Smooth muscle cell (in vitro differentiated cells): ENCODE measurements at regions not wholly inside any gene's neighbourhood (a gene's known extent, or its start where the extent isn't known, plus 50 kb on each side); places are given as distances from the start of the nearest gene placed in this dataset.

Source experiments
- DNase-seq: peaks from one replicate; lab custom pipeline; 2025; ENCODE audit not compliant: unreplicated experiment; lab: John Stamatoyannopoulos, UW
- H2AFZ ChIP-seq: fragments of 200-600 bp; sonication (generic); 2 replicates; pipeline ENCODE4 v1.6.0; 2016; ENCODE audit warnings: antibody characterized with exemption, low read depth, mild to moderate bottlenecking
- H3F3A ChIP-seq: fragments of 200-600 bp; sonication (generic); 2 replicates; pipeline ENCODE4 v1.6.0; 2017; ENCODE audit warnings: antibody characterized with exemption, low read depth
- H3K27ac ChIP-seq: fragments of 200-600 bp; sonication (generic); 2 replicates; pipeline ENCODE4 v1.5.1; 2016; ENCODE audit warnings: low read depth, mild to moderate bottlenecking
- H3K27me3 ChIP-seq: fragments of 200-600 bp; sonication (generic); 2 replicates; pipeline ENCODE4 v1.6.1; 2016; ENCODE audit warnings: low read depth, mild to moderate bottlenecking
- H3K36me3 ChIP-seq: fragments of 200-600 bp; sonication (generic); 2 replicates; pipeline ENCODE4 v1.5.1; 2016; ENCODE audit warnings: low read depth
- H3K4me1 ChIP-seq: fragments of 200-600 bp; sonication (generic); 2 replicates; pipeline ENCODE4 v1.5.1; 2016; ENCODE audit warnings: low read depth
- H3K4me2 ChIP-seq: fragments of 200-600 bp; sonication (generic); 2 replicates; pipeline ENCODE4 v1.6.0; 2016; ENCODE audit warnings: mild to moderate bottlenecking
- H3K4me3 ChIP-seq: fragments of 200-600 bp; sonication (generic); 2 replicates; pipeline ENCODE4 v1.5.1; 2016; ENCODE audit warnings: mild to moderate bottlenecking
- H3K79me2 ChIP-seq: fragments of 200-600 bp; sonication (generic); 2 replicates; pipeline ENCODE4 v1.6.0; 2016; ENCODE audit warnings: low read depth, mild to moderate bottlenecking
- H3K9ac ChIP-seq: fragments of 200-600 bp; sonication (generic); 2 replicates; pipeline ENCODE4 v1.6.0; 2016; ENCODE audit warnings: low read depth
- H3K9me3 ChIP-seq: fragments of 200-600 bp; sonication (generic); replicated peaks from 2 replicates; pipeline ENCODE4 v1.5.1; 2016; ENCODE audit warnings: low read depth
- H4K20me1 ChIP-seq: fragments of 200-600 bp; sonication (generic); 2 replicates; pipeline ENCODE4 v1.6.0; 2016; ENCODE audit warnings: low read depth
- WGBS: methylation state at CpG from one replicate; pipeline ENCODE4 v1.1.7; 2016; ENCODE audit warnings: low lambda C conversion rate; 5-methylcytosine and 5-hydroxymethylcytosine counted together
- TF ChIP-seq, protein P1 (sequence below): fragments of 200-600 bp; sonication (generic); IDR thresholded peaks from 2 replicates; pipeline ENCODE4 v1.5.1; 2017; ENCODE audit warnings: borderline replicate concordance, mild to moderate bottlenecking, antibody characterized with exemption; ENCODE audit not compliant: insufficient read depth, poor library complexity, severe bottlenecking

DNA sequence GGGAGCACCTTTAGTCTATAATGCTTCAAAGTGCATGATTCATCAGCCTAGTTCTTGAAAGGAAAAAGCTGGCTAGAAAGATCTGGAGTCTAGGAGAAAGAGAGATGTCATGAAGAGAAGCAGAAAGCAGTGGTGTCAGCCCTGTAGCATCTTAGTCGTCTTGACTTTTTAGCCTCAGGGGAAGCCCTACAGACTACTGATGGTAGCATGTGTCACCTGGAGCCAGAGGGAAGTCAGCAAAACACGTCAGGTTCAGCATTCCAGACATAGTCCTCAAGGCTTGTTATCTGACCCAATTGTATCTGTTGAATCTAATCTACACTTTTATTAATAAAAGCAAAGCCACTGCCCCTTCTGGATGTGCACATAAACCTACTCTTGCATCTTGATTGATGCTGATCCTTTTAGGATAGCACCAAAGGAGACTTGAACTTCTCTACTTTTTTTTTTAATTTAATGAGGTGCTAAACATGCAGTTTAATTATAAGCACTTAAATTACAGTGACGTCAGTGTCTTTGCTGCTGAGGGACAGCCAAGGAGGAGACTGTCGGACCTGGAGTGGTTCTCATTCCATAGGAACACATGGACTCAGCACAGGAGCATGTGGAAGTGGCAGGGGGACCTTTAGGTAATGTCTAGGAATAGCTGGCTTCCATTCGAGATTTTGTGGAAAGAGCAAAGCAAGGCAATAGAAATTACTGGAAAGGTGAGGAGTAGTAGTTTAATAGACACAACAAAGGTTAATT is 525.5 kb upstream of the SGCG start:
- WGBS: 53% methylated on average over 5 of the region's 5 CpGs
- no peaks in the 10 kb centered on the region for H4K20me1 ChIP-seq
- no peaks in the 10 kb centered on the region for H3K9me3 ChIP-seq
- no peak overlapping the region for H2AFZ ChIP-seq
- no peaks in the 10 kb centered on the region for H3K36me3 ChIP-seq
- TF ChIP-seq, protein P1, sequence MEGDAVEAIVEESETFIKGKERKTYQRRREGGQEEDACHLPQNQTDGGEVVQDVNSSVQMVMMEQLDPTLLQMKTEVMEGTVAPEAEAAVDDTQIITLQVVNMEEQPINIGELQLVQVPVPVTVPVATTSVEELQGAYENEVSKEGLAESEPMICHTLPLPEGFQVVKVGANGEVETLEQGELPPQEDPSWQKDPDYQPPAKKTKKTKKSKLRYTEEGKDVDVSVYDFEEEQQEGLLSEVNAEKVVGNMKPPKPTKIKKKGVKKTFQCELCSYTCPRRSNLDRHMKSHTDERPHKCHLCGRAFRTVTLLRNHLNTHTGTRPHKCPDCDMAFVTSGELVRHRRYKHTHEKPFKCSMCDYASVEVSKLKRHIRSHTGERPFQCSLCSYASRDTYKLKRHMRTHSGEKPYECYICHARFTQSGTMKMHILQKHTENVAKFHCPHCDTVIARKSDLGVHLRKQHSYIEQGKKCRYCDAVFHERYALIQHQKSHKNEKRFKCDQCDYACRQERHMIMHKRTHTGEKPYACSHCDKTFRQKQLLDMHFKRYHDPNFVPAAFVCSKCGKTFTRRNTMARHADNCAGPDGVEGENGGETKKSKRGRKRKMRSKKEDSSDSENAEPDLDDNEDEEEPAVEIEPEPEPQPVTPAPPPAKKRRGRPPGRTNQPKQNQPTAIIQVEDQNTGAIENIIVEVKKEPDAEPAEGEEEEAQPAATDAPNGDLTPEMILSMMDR: no peak
- H3K27me3 ChIP-seq: no peaks in the 10 kb centered on the region
- H3F3A ChIP-seq: no peaks in the 10 kb centered on the region
- H3K27ac ChIP-seq: no peak overlapping the region
- no peak for DNase-seq
- no peak overlapping the region for H3K9ac ChIP-seq
- no peaks in the 10 kb centered on the region for H3K79me2 ChIP-seq
- H3K4me3 ChIP-seq: no peak overlapping the region
- H3K4me2 ChIP-seq: no peak overlapping the region
- no peaks in the 10 kb centered on the region for H3K4me1 ChIP-seq

DNA sequence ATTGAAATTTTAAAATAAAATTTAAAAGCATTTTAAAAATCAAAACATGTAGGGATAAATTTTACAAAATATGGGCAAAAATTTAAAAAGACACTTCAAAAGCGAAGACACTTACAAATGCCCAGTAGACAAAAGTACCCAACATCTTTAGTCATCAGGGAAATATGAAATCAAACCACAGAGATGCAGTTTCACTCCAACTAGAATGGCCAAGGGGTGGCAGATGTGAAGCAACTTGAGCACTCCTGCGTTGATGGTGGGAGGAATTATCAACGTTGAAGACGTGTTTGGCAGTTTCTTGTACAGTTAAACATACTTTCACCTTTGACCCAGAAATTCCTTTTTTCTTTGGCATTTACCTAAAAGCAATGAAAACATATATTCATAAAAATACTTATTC is 518.0 kb upstream of the SGCG start:
- Histone ChIP-seq H3K9ac (no peak overlapping the region), H3F3A (no peaks in the 10 kb centered on the region), H3K36me3 (no peaks in the 10 kb centered on the region), H3K27ac (no peak overlapping the region), H2AFZ (no peak overlapping the region), H3K27me3 (no peaks in the 10 kb centered on the region), H3K79me2 (no peaks in the 10 kb centered on the region), H3K4me3 (no peak overlapping the region), H4K20me1 (no peaks in the 10 kb centered on the region), H3K9me3 (no peaks in the 10 kb centered on the region), H3K4me2 (no peak overlapping the region), H3K4me1 (peaks cover 3% of the 10 kb centered on the region)
- WGBS: 51% methylated on average over 4 of the region's 4 CpGs
- TF ChIP-seq, protein P1: no peak
- no peak for DNase-seq

DNA sequence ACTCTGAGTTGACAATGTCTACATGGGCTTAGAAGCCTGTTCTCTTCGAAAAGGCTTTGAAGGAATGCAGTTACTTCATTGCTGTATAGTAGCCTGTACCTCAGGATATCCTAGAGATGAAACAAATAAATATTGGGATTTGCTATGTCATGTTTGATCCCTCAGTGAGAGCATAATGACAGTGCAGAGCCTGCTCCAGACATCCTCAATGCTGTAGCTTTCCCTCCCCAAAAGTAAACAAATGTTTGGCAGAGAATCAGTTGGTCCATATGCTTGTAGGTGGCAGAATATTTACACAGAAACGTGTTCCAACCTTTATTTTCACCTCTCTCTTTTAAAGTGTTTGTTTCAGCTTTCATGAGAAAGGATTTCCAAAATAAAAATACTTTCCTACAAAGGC is 515.3 kb upstream of the SGCG start:
- H3K4me3 ChIP-seq: no peak overlapping the region
- TF ChIP-seq, protein P1: no peak
- H3K79me2 ChIP-seq: no peaks in the 10 kb centered on the region
- H3F3A ChIP-seq: no peaks in the 10 kb centered on the region
- H3K27me3 ChIP-seq: no peaks in the 10 kb centered on the region
- peaks cover 9% of the 10 kb centered on the region for H3K4me1 ChIP-seq
- no peak overlapping the region for H2AFZ ChIP-seq
- no peaks in the 10 kb centered on the region for H3K36me3 ChIP-seq
- DNase-seq: no peak
- no peaks in the 10 kb centered on the region for H3K9me3 ChIP-seq
- H4K20me1 ChIP-seq: no peaks in the 10 kb centered on the region
- no peak overlapping the region for H3K27ac ChIP-seq
- H3K9ac ChIP-seq: no peak overlapping the region
- no peak overlapping the region for H3K4me2 ChIP-seq
- WGBS: 63% methylated on average over 2 of the region's 2 CpGs

DNA sequence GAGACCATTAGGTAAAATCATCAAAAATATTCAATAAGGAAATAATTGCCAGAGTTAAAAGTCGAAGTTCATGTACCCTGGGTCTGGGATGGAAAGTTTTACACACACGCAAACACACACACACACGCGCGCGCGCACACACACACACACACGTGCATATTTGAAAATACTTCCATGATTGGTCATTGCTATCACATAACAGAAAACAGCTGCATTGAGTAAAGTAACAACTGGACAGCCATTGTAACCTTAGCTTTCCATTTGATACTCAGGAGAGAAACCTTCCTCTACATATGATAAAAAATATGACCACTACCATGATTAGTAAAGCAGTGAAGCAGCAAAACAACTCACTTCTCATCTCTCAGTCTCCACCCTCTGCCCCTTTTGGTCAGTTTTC is 490.0 kb upstream of the SGCG start:
- no peaks in the 10 kb centered on the region for H3F3A ChIP-seq
- H2AFZ ChIP-seq: no peak overlapping the region
- no peaks in the 10 kb centered on the region for H3K27me3 ChIP-seq
- no peaks in the 10 kb centered on the region for H3K9me3 ChIP-seq
- 83% methylated on average over 8 of the region's 8 CpGs for WGBS
- no peak overlapping the region for H3K9ac ChIP-seq
- TF ChIP-seq, protein P1: no peak
- no peaks in the 10 kb centered on the region for H3K4me1 ChIP-seq
- H3K27ac ChIP-seq: no peak overlapping the region
- H3K36me3 ChIP-seq: no peaks in the 10 kb centered on the region
- no peaks in the 10 kb centered on the region for H3K79me2 ChIP-seq
- no peak for DNase-seq
- no peak overlapping the region for H3K4me2 ChIP-seq
- no peaks in the 10 kb centered on the region for H4K20me1 ChIP-seq
- H3K4me3 ChIP-seq: no peak overlapping the region
